HEK293T (cell line): ENCODE measurements at regions not wholly inside any gene's neighbourhood (a gene's known extent, or its start where the extent isn't known, plus 50 kb on each side); places are given as distances from the start of the nearest gene placed in this dataset.

ENCODE experiments used
- BHLHE40 ChIP-seq: fragments of 450-650 bp; IDR thresholded peaks from 2 replicates; pipeline ENCODE4 v1.6.1; 2016; ENCODE audit warnings: mild to moderate bottlenecking, moderate library complexity, borderline replicate concordance
- ELF4 ChIP-seq: fragments of 450-650 bp; IDR thresholded peaks from 2 replicates; pipeline ENCODE4 v1.6.1; 2017; ENCODE audit warnings: antibody characterized with exemption
- FOXA1 ChIP-seq: fragments of 450-650 bp; IDR thresholded peaks from 2 replicates; pipeline ENCODE4 v1.6.1; 2016; ENCODE audit warnings: mild to moderate bottlenecking
- FOXK2 ChIP-seq: fragments of 450-650 bp; IDR thresholded peaks from 2 replicates; pipeline ENCODE4 v1.6.1; 2016; ENCODE audit warnings: mild to moderate bottlenecking
- FOXM1 ChIP-seq: fragments of 450-650 bp; IDR thresholded peaks from 2 replicates; pipeline ENCODE4 v1.6.1; 2017; ENCODE audit warnings: mild to moderate bottlenecking, borderline replicate concordance
- HDGF ChIP-seq: fragments of 450-650 bp; IDR thresholded peaks from 2 replicates; pipeline ENCODE4 v1.6.1; 2017; ENCODE audit warnings: antibody characterized with exemption, borderline replicate concordance
- L3MBTL2 ChIP-seq: fragments of 450-650 bp; conservative IDR thresholded peaks from 2 replicates; pipeline ENCODE4 v1.6.1; 2016; ENCODE audit warnings: mild to moderate bottlenecking
- LEF1 ChIP-seq: fragments of 450-650 bp; IDR thresholded peaks from 2 replicates; pipeline ENCODE4 v1.6.1; 2017; ENCODE audit warnings: mild to moderate bottlenecking, borderline replicate concordance
- NFRKB ChIP-seq: fragments of 450-650 bp; IDR thresholded peaks from 2 replicates; pipeline ENCODE4 v1.6.1; 2016; ENCODE audit warnings: mild to moderate bottlenecking, moderate library complexity
- SP1 ChIP-seq: fragments of 450-650 bp; IDR thresholded peaks from 2 replicates; pipeline ENCODE4 v1.6.1; 2017
- SUZ12 ChIP-seq: fragments of 450-650 bp; IDR thresholded peaks from 2 replicates; pipeline ENCODE4 v1.6.1; 2016; ENCODE audit warnings: mild to moderate bottlenecking
- TARDBP ChIP-seq: fragments of 450-650 bp; IDR thresholded peaks from 2 replicates; pipeline ENCODE4 v1.6.1; 2016
- ZNF384 ChIP-seq: fragments of 450-650 bp; IDR thresholded peaks from 2 replicates; pipeline ENCODE4 v1.6.1; 2016
- TF ChIP-seq, protein P1 (sequence below): fragments of 450-650 bp; IDR thresholded peaks from 2 replicates; pipeline ENCODE4 v1.6.1; 2016

DNA sequence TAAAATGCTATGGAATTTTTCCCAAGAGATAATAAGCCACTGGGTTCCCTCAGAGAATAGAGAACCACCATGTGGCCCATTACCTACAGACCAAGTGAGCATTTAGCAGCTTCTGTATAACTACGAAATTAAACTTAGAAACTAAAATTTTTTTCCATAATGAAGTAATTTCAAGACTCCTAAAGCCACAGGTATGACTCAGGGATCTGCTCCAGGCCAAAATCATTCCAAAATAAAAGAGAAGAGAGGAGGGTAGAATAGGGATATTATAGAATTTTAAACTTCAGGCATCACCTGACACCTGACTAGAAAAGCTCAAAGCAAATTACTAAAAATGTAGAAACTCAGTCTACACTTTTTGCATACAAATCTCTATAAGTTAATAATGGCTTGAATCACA, 108.9 kb upstream of the DST start:
- TF ChIP-seq ZNF384: no peak
- TF ChIP-seq SP1: no peak
- TF ChIP-seq FOXA1: no peak
- TF ChIP-seq LEF1: no peak
- TF ChIP-seq L3MBTL2: no peak
- no peak for TF ChIP-seq SUZ12
- no peak for TF ChIP-seq TARDBP
- TF ChIP-seq, protein P1, sequence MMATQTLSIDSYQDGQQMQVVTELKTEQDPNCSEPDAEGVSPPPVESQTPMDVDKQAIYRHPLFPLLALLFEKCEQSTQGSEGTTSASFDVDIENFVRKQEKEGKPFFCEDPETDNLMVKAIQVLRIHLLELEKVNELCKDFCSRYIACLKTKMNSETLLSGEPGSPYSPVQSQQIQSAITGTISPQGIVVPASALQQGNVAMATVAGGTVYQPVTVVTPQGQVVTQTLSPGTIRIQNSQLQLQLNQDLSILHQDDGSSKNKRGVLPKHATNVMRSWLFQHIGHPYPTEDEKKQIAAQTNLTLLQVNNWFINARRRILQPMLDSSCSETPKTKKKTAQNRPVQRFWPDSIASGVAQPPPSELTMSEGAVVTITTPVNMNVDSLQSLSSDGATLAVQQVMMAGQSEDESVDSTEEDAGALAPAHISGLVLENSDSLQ: no peak
- TF ChIP-seq BHLHE40: no peak
- no peak for TF ChIP-seq ELF4
- no peak for TF ChIP-seq FOXK2
- TF ChIP-seq FOXM1: no peak
- no peak for TF ChIP-seq HDGF
- no peak for TF ChIP-seq NFRKB
